Gastrocnemius medialis (tissue), 4 donors: ENCODE measurements at regions not wholly inside any gene's neighbourhood (a gene's known extent, or its start where the extent isn't known, plus 50 kb on each side); places are given as distances from the start of the nearest gene placed in this dataset.

ENCODE experiments used
- ATAC-seq, 2 donors: fragments of 150-250 bp; one replicate each; pipeline ENCODE4 v1.9.1; 2016
- DNase-seq, 2 donors: peaks; one replicate each; pipeline ENCODE4 v3.0.0-alpha.2; 2019
- H3K27ac ChIP-seq, 4 donors: fragments of 200-600 bp; sonication (generic); 1 replicate in 1 of 4; 2 replicates in 3 of 4; pipeline ENCODE4 v1.5.1; 2016 to 2018; ENCODE audit warnings: mild to moderate bottlenecking in 2 of 4, moderate library complexity in 1 of 4
- H3K27me3 ChIP-seq, 3 donors: fragments of 200-600 bp; sonication (generic) in 2 of 3; 1 replicate in 1 of 3; 2 replicates in 2 of 3; pipeline versions ENCODE4 v1.5.1 to v1.6.0; 2016 to 2019; ENCODE audit warnings: mild to moderate bottlenecking in 1 of 3, moderate library complexity in 1 of 3
- H3K36me3 ChIP-seq, 2 donors: fragments of 200-600 bp; sonication (generic) in 1 of 2; one replicate each; pipeline ENCODE4 v1.5.1; 2017 to 2018
- H3K4me1 ChIP-seq, 2 donors: fragments of 200-600 bp; sonication (generic) in 1 of 2; one replicate each; pipeline ENCODE4 v1.5.1; 2016 to 2017; ENCODE audit warnings: mild to moderate bottlenecking in 2 of 2
- H3K4me3 ChIP-seq, 4 donors: fragments of 200-600 bp; sonication (generic) in 3 of 4; 1 replicate in 1 of 4; 2 replicates in 3 of 4; pipeline ENCODE4 v1.5.1; 2016 to 2019; ENCODE audit warnings: mild to moderate bottlenecking in 2 of 4
- H3K9me3 ChIP-seq, 3 donors: fragments of 200-600 bp; sonication (generic) in 2 of 3; 1 replicate in 1 of 3; 2 replicates in 2 of 3; pipeline ENCODE4 v1.5.1; 2016 to 2019
- POLR2A ChIP-seq, 2 donors: fragments of 450-650 bp; IDR thresholded peaks; one replicate each; pipeline ENCODE4 v1.6.1; 2017; ENCODE audit warnings: antibody characterized with exemption in 2 of 2, mild to moderate bottlenecking in 2 of 2, moderate library complexity in 2 of 2
- in situ Hi-C, 4 donors: fragments of 200-750 bp; cut with MboI; loops; one replicate each; pipeline versions ENCODE4 v1.15.0 to v1.8.0; 2017; ENCODE audit warnings: low sequenced_read_pairs in 4 of 4
- intact Hi-C: fragments of 100-400 bp; cut with DNase I; formaldehyde crosslinking; loops from one replicate; pipeline ENCODE4 v1.15.1; 2023; ENCODE audit warnings: low total_unique reads
- TF ChIP-seq, protein P1 (sequence below), 5 experiments: fragments of 450-650 bp in 3 of 5; fragments of 200-600 bp in 2 of 5; sonication (generic) in 2 of 5; IDR thresholded peaks in 4 of 5; conservative IDR thresholded peaks in 1 of 5; 1 replicate in 4 of 5; 2 replicates in 1 of 5; pipeline ENCODE4 v1.5.1; 2016 to 2019; ENCODE audit warnings: antibody characterized with exemption in 5 of 5, mild to moderate bottlenecking in 3 of 5, moderate library complexity in 3 of 5

DNA sequence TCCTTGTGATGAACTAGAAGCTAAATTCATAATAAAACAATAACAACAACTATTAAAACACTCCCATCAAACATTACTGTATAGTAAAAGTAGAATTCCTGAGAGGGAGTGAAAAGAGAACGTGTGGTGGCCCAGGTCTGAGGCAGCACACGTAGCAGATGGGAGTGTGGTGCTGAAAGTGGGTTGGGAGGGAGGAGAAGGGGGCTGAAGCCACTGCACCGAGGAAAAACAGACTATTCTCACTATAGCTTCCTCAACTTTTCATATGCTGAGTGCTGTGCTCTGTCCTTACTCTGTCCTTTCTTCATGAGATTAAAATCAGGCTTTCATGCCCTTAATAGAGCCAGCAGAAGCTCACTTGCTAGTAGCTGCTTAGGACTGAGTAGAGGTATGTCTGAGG, 170.9 kb downstream of the PCSK1 start:
- TF ChIP-seq POLR2A (IDR thresholded peaks at IDR 0.05) = no peak
- TF ChIP-seq, protein P1, sequence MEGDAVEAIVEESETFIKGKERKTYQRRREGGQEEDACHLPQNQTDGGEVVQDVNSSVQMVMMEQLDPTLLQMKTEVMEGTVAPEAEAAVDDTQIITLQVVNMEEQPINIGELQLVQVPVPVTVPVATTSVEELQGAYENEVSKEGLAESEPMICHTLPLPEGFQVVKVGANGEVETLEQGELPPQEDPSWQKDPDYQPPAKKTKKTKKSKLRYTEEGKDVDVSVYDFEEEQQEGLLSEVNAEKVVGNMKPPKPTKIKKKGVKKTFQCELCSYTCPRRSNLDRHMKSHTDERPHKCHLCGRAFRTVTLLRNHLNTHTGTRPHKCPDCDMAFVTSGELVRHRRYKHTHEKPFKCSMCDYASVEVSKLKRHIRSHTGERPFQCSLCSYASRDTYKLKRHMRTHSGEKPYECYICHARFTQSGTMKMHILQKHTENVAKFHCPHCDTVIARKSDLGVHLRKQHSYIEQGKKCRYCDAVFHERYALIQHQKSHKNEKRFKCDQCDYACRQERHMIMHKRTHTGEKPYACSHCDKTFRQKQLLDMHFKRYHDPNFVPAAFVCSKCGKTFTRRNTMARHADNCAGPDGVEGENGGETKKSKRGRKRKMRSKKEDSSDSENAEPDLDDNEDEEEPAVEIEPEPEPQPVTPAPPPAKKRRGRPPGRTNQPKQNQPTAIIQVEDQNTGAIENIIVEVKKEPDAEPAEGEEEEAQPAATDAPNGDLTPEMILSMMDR (IDR thresholded peaks at IDR 0.05 in 4 of 5, conservative IDR thresholded peaks at IDR 0.05 in 1 of 5) = no peak
- no peak for DNase-seq
- no peak overlapping the region for H3K4me3 ChIP-seq
- peaks cover 0 to 13% of the 10 kb centered on the region in 2 donors for H3K4me1 ChIP-seq
- H3K36me3 ChIP-seq = no peaks in the 10 kb centered on the region
- no peaks in the 10 kb centered on the region for H3K27me3 ChIP-seq
- in situ Hi-C loops (no loop called here), intact Hi-C loops (no loop called here)
- peaks cover 0 to 3% (median 0%) of the 10 kb centered on the region in 3 donors for H3K9me3 ChIP-seq
- ATAC-seq = no peak
- H3K27ac ChIP-seq = no peak overlapping the region

DNA sequence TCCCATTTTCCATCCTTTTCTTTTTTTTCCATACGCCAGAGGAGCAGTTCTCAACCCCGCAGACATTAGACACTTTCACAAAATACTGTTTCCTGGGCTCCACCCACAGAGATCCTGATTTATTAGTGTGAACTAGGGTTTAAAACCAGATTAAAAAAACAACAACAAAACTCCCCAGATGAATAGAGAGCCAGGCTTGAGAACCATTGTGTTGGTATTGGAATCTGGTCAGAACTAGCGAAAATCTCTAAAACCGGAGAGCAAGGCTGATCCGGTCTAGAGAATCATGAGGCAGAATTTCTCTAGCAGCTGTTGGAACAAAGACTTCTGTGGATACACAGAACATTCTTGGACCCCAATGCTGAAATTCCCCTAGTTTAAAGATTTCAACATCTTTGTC, 173.0 kb downstream of the PCSK1 start:
- TF ChIP-seq, protein P1 (IDR thresholded peaks at IDR 0.05 in 4 of 5, conservative IDR thresholded peaks at IDR 0.05 in 1 of 5) = no peak
- TF ChIP-seq POLR2A (IDR thresholded peaks at IDR 0.05) = no peak
- in situ Hi-C loops (no loop called here), intact Hi-C loops (no loop called here)
- peaks cover 0 to 13% of the 10 kb centered on the region in 2 donors for H3K4me1 ChIP-seq
- peak overlapping the region in 1 of 4 donors; percentile 68 for H3K27ac ChIP-seq
- DNase-seq (no peak), ATAC-seq (peak; percentile 24 to 31)
- H3K27me3 ChIP-seq = no peaks in the 10 kb centered on the region
- no peaks in the 10 kb centered on the region for H3K36me3 ChIP-seq
- no peaks in the 10 kb centered on the region for H3K9me3 ChIP-seq
- no peak overlapping the region for H3K4me3 ChIP-seq

DNA sequence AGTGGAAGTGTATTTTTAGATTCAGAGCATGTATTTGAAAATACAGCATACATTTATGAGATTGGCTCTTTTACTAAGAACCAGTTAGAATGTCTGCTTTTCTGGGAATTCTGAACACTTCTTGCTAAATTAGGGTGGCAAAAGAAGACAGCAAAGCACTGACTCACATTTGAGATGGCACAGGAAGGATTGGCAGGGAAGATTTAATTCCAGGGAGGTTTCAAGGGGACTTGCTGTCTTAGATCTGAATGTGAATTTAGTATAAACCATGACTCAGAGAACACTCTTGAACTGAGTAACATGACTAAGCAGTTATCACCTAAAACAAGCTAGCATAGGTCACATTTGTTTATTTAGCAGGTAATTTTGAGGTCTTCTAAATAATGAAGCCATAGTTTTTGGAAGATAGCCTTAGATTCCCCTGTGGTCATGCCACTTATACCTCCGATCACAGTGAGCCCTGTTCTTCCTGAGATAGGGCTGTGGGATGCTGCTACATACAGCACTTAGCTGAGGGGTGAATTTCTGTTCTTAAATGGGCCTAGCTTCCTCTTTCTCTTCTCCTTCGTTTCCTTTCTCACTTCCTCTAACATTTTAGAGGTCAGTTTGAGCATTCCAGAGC, 173.8 kb downstream of the PCSK1 start:
- in situ Hi-C loops = no loop called here
- no peaks in the 10 kb centered on the region for H3K9me3 ChIP-seq
- ATAC-seq = peak; percentile 63 to 83
- DNase-seq = no peak
- H3K4me3 ChIP-seq = no peak overlapping the region
- no peak for TF ChIP-seq POLR2A (IDR thresholded peaks at IDR 0.05)
- TF ChIP-seq, protein P1 (IDR thresholded peaks at IDR 0.05 in 4 of 5, conservative IDR thresholded peaks at IDR 0.05 in 1 of 5) = no peak
- intact Hi-C loops = no loop called here
- peak overlapping the region in 3 of 4 donors; percentile 24 to 68 (median 32) for H3K27ac ChIP-seq
- no peaks in the 10 kb centered on the region for H3K36me3 ChIP-seq
- no peaks in the 10 kb centered on the region for H3K27me3 ChIP-seq
- H3K4me1 ChIP-seq = peaks cover 0 to 13% of the 10 kb centered on the region in 2 donors

DNA sequence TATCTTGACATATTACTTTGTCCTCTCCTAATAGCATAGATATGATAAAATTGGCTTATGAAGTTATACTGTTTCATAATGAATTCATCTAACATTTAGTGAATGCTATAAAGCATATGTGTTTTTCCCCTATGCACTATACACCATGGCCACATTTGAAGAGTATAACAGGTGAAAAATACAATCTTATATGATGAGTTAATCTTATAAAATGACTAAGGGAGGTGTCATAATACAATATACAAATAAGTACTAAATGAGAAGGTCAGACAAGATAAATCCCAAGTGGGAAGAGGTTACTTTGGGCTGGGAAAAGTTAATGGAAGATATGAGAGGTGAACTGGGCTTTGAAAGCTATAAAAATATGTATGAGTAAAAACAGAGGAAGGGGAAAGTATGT, 174.4 kb downstream of the PCSK1 start:
- in situ Hi-C loops = no loop called here
- no peak for DNase-seq
- H3K36me3 ChIP-seq = no peaks in the 10 kb centered on the region
- no peak for TF ChIP-seq POLR2A (IDR thresholded peaks at IDR 0.05)
- TF ChIP-seq, protein P1 (IDR thresholded peaks at IDR 0.05 in 4 of 5, conservative IDR thresholded peaks at IDR 0.05 in 1 of 5) = no peak
- no peak overlapping the region for H3K4me3 ChIP-seq
- H3K4me1 ChIP-seq = peaks cover 0 to 13% of the 10 kb centered on the region in 2 donors
- H3K9me3 ChIP-seq = no peaks in the 10 kb centered on the region
- no peaks in the 10 kb centered on the region for H3K27me3 ChIP-seq
- intact Hi-C loops = no loop called here
- H3K27ac ChIP-seq = peak overlapping the region in 1 of 4 donors; percentile 68
- ATAC-seq = no peak

DNA sequence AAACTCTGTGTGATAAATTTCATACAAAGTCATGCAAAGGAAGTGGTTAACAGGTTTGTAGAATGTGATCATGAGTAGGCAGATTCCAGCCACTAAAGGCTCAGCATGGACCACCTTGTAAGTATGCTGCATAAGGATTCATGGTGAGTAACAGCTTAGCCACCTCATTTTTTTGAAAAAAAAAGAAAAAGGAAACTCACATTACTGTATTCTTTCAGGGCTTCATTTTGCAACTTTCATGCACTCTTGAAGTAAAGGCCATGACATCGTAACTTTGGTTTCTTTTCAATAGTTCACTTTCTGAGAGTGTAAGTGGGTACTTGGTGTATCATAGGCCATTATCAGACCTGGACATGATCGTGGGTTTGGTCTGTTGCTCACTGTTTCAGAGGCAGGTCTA, 175.1 kb downstream of the PCSK1 start:
- H3K27ac ChIP-seq = no peak overlapping the region
- no peak for ATAC-seq

More for the DNA sequence above, 175.1 kb downstream of the PCSK1 start:
- in situ Hi-C loops = no loop called here
- Histone ChIP-seq H3K4me1 (peaks cover 0 to 14% of the 10 kb centered on the region in 2 donors), H3K9me3 (no peaks in the 10 kb centered on the region), H3K4me3 (no peak overlapping the region), H3K27me3 (no peaks in the 10 kb centered on the region), H3K36me3 (no peaks in the 10 kb centered on the region)
- no peak for DNase-seq
- no peak for TF ChIP-seq POLR2A (IDR thresholded peaks at IDR 0.05)
- TF ChIP-seq, protein P1 (IDR thresholded peaks at IDR 0.05 in 4 of 5, conservative IDR thresholded peaks at IDR 0.05 in 1 of 5) = no peak
- intact Hi-C loops = no loop called here
